H1 (cell line): ENCODE measurements at regions not wholly inside any gene's neighbourhood (a gene's known extent, or its start where the extent isn't known, plus 50 kb on each side); places are given as distances from the start of the nearest gene placed in this dataset.

Source experiments
- CTCF ChIA-PET: fragments of 300-600 bp; sonication (Branson Sonifier 250); formaldehyde crosslinking; loops from one replicate; lab custom pipeline; 2021; ENCODE audit not compliant: partially characterized antibody; lab: Charles Lee
- POLR2A ChIA-PET: fragments of 300-600 bp; sonication (Branson Sonifier 250); formaldehyde crosslinking; loops from one replicate; lab custom pipeline; 2021; ENCODE audit warnings: inconsistent platforms; ENCODE audit not compliant: partially characterized antibody; lab: Charles Lee
- DNase-seq, 2 experiments: peaks; one replicate each; pipeline versions ENCODE4 v3.0.0 to v3.0.0-alpha.2; 2010 to 2022; ENCODE audit warnings: low spot score in 2 of 2, low read depth in 1 of 2, mixed read lengths in 1 of 2
- FAIRE-seq: peaks from 2 replicates; lab custom pipeline; 2011; peaks lifted over from hg19 to GRCh38; lab: Jason Lieb, UNC
- H2AFZ ChIP-seq: 2 replicates; pipeline ENCODE4 v1.8.1; 2012; ENCODE audit warnings: low read length, inconsistent platforms
- H2AK5ac ChIP-seq: 2 replicates; pipeline ENCODE4 v1.6.1; 2013; ENCODE audit warnings: low read depth, low read length
- H2BK120ac ChIP-seq: replicated peaks from 2 replicates; pipeline ENCODE3; 2013; ENCODE audit warnings: low read depth, low read length, inconsistent platforms
- H2BK12ac ChIP-seq: 2 replicates; pipeline ENCODE4 v1.6.1; 2013; ENCODE audit warnings: low read depth, low read length
- H2BK15ac ChIP-seq: 2 replicates; pipeline ENCODE4 v1.6.1; 2013; ENCODE audit warnings: low read length
- H2BK20ac ChIP-seq: 2 replicates; pipeline ENCODE4 v1.6.1; 2013; ENCODE audit warnings: low read length
- H2BK5ac ChIP-seq: 2 replicates; pipeline ENCODE4 v1.6.1; 2013; ENCODE audit warnings: low read depth, low read length
- H3K14ac ChIP-seq: 2 replicates; pipeline ENCODE4 v1.6.1; 2013; ENCODE audit warnings: inconsistent platforms; ENCODE audit not compliant: insufficient read length
- H3K18ac ChIP-seq: 2 replicates; pipeline ENCODE4 v1.6.1; 2013; ENCODE audit warnings: low read length; ENCODE audit errors: extremely low read depth
- H3K23ac ChIP-seq: 2 replicates; pipeline ENCODE4 v1.6.1; 2013; ENCODE audit warnings: inconsistent platforms; ENCODE audit not compliant: insufficient read length
- H3K23me2 ChIP-seq: 2 replicates; pipeline ENCODE4 v1.6.1; 2013; ENCODE audit warnings: low read depth, low read length
- H3K27ac ChIP-seq: 2 replicates; pipeline ENCODE4 v1.6.1; 2011; ENCODE audit warnings: low read depth, low read length, inconsistent platforms
- H3K27me3 ChIP-seq, 4 experiments: replicated peaks in 1 of 4; 1 replicate in 1 of 4; 2 replicates in 3 of 4; pipeline versions ENCODE4 v1.6.1 to v1.8.1; 2011 to 2013; ENCODE audit warnings: low read length in 3 of 4, mild to moderate bottlenecking in 3 of 4, inconsistent platforms in 2 of 4, mixed read lengths in 2 of 4, moderate library complexity in 1 of 4; ENCODE audit not compliant: control insufficient read depth in 3 of 4, insufficient read depth in 3 of 4; ENCODE audit errors: extremely low read depth in 1 of 4
- H3K36me3 ChIP-seq, 4 experiments: 2 replicates each; pipeline versions ENCODE4 v1.6.1 to v1.8.1; 2011 to 2013; ENCODE audit warnings: mild to moderate bottlenecking in 4 of 4, low read length in 3 of 4, moderate library complexity in 2 of 4, control low read depth in 1 of 4, inconsistent platforms in 1 of 4; ENCODE audit not compliant: insufficient read depth in 4 of 4, control insufficient read depth in 2 of 4
- H3K4ac ChIP-seq: replicated peaks from 2 replicates; pipeline ENCODE3; 2013; ENCODE audit warnings: low read length, low read depth, mixed read lengths, inconsistent platforms; ENCODE audit not compliant: insufficient read length
- H3K4me1 ChIP-seq, 4 experiments: replicated peaks in 1 of 4; 1 replicate in 1 of 4; 2 replicates in 3 of 4; pipeline versions ENCODE4 v1.6.1 to v1.8.1; 2011 to 2013; ENCODE audit warnings: low read length in 3 of 4, inconsistent platforms in 2 of 4, mixed read lengths in 1 of 4; ENCODE audit not compliant: insufficient read depth in 4 of 4, control insufficient read depth in 3 of 4
- H3K4me2 ChIP-seq, 2 experiments: 2 replicates each; pipeline versions ENCODE4 v1.6.1 to v1.8.1; 2011 to 2013; ENCODE audit warnings: low read depth in 2 of 2, low read length in 2 of 2, control low read depth in 1 of 2, inconsistent platforms in 1 of 2, mild to moderate bottlenecking in 1 of 2; ENCODE audit not compliant: insufficient read depth in 1 of 2
- H3K4me3 ChIP-seq, 4 experiments: fragments of 200-600, 300-600 bp in 1 of 4; sonication (generic), shearing (Covaris generic), sonication (Bioruptor Twin) in 1 of 4; 2 replicates each; pipeline versions ENCODE4 v1.5.1 to v1.8.1; 2011 to 2016; ENCODE audit warnings: low read length in 4 of 4, low read depth in 3 of 4, control low read depth in 2 of 4, inconsistent platforms in 2 of 4, mild to moderate bottlenecking in 2 of 4, mixed read lengths in 1 of 4, moderate library complexity in 1 of 4; ENCODE audit not compliant: insufficient read depth in 2 of 4; ENCODE audit errors: extremely low read depth in 1 of 4
- H3K56ac ChIP-seq: replicated peaks from 2 replicates; pipeline ENCODE3; 2013; ENCODE audit warnings: low read depth, mild to moderate bottlenecking, mixed read lengths, low read length, inconsistent platforms; ENCODE audit not compliant: insufficient read length
- H3K79me1 ChIP-seq: 2 replicates; pipeline ENCODE4 v1.6.1; 2013; ENCODE audit warnings: low read depth, low read length, control low read depth
- H3K79me2 ChIP-seq, 2 experiments: 2 replicates each; pipeline versions ENCODE4 v1.6.1 to v1.8.1; 2012 to 2013; ENCODE audit warnings: low read length in 2 of 2, mild to moderate bottlenecking in 2 of 2, inconsistent platforms in 1 of 2; ENCODE audit not compliant: insufficient read depth in 2 of 2, control insufficient read depth in 1 of 2
- H3K9ac ChIP-seq, 4 experiments: replicated peaks in 1 of 4; 1 replicate in 1 of 4; 2 replicates in 3 of 4; pipeline versions ENCODE4 v1.6.1 to v1.8.1; 2011 to 2013; ENCODE audit warnings: low read depth in 3 of 4, low read length in 3 of 4, control low read depth in 2 of 4, mild to moderate bottlenecking in 2 of 4, moderate library complexity in 2 of 4, inconsistent platforms in 1 of 4; ENCODE audit errors: extremely low read depth in 1 of 4
- H3K9me3 ChIP-seq, 2 experiments: 2 replicates each; pipeline versions ENCODE4 v1.6.1 to v1.8.1; 2012 to 2013; ENCODE audit warnings: mild to moderate bottlenecking in 2 of 2, moderate library complexity in 2 of 2, control low read depth in 1 of 2, inconsistent platforms in 1 of 2, low read depth in 1 of 2, low read length in 1 of 2, mixed read lengths in 1 of 2; ENCODE audit not compliant: insufficient read depth in 2 of 2
- H4K20me1 ChIP-seq, 2 experiments: replicated peaks in 1 of 2; 2 replicates each; pipeline versions ENCODE3 to v1.8.1; 2011 to 2013; ENCODE audit warnings: inconsistent platforms in 2 of 2, low read length in 2 of 2, mild to moderate bottlenecking in 1 of 2; ENCODE audit not compliant: insufficient read depth in 2 of 2, control insufficient read depth in 1 of 2
- H4K5ac ChIP-seq: 2 replicates; pipeline ENCODE4 v1.6.1; 2013; ENCODE audit warnings: low read length, low read depth, mixed read lengths, inconsistent platforms; ENCODE audit not compliant: insufficient read length
- H4K8ac ChIP-seq: 2 replicates; pipeline ENCODE4 v1.8.0; 2013; ENCODE audit warnings: mild to moderate bottlenecking, moderate library complexity, low read length, inconsistent platforms; ENCODE audit not compliant: insufficient read depth; ENCODE audit errors: extremely low read depth
- H4K91ac ChIP-seq: replicated peaks from 2 replicates; pipeline ENCODE3; 2013; ENCODE audit warnings: low read length, mixed read lengths, inconsistent platforms; ENCODE audit not compliant: insufficient read length
- ATF2 ChIP-seq: IDR thresholded peaks from 2 replicates; pipeline ENCODE4 v1.6.1; 2012; ENCODE audit warnings: low read length, inconsistent platforms
- CHD1 ChIP-seq: IDR thresholded peaks from 2 replicates; pipeline ENCODE4 v1.6.1; 2012; ENCODE audit warnings: low read depth, low read length, improper control_type of control experiment
- CREB1 ChIP-seq: IDR thresholded peaks from 2 replicates; pipeline ENCODE4 v1.6.1; 2012; ENCODE audit warnings: inconsistent platforms
- JUND ChIP-seq: IDR thresholded peaks from 2 replicates; pipeline ENCODE4 v1.6.1; 2011; ENCODE audit warnings: mild to moderate bottlenecking, improper control_type of control experiment, low read length
- YY1 ChIP-seq: IDR thresholded peaks from 2 replicates; pipeline ENCODE4 v1.6.1; 2011; ENCODE audit warnings: low read depth, mild to moderate bottlenecking, low read length
- WGBS, 2 experiments: shearing (Covaris generic) in 1 of 2; methylation state at CpG; one replicate each; pipeline versions ENCODE4 v1.1.6 to v1.1.7; 2013 to 2015; ENCODE audit warnings: low lambda C conversion rate in 2 of 2, mixed read lengths in 2 of 2, inconsistent platforms in 1 of 2, low coverage in 1 of 2, missing lambda C conversion rate in 1 of 2; ENCODE audit not compliant: insufficient replicate concordance in 2 of 2, insufficient coverage in 1 of 2, insufficient read length in 1 of 2; ENCODE audit errors: extremely low coverage in 1 of 2, missing lambda C conversion rate in 1 of 2; 5-methylcytosine and 5-hydroxymethylcytosine counted together

GRCh38 chr2:181396256-181397123, 60.7 kb upstream of the ITGA4 start:
- Histone ChIP-seq H2AK5ac (no peak overlapping the region), H4K20me1 (no peaks in the 10 kb centered on the region), H2BK120ac (no peak overlapping the region), H3K4me2 (no peak overlapping the region), H2BK5ac (no peak overlapping the region), H3K14ac (no peak overlapping the region), H3K4me3 (no peak overlapping the region), H3K9me3 (no peaks in the 10 kb centered on the region), H3K79me2 (no peaks in the 10 kb centered on the region), H3K27ac (no peak overlapping the region), H3K56ac (no peak overlapping the region), H3K23ac (no peak overlapping the region), H3K9ac (no peak overlapping the region), H2BK20ac (no peak overlapping the region), H3K23me2 (no peaks in the 10 kb centered on the region), H3K4ac (no peak overlapping the region), H3K18ac (no peak overlapping the region), H4K8ac (no peak overlapping the region), H4K91ac (no peak overlapping the region), H3K79me1 (no peaks in the 10 kb centered on the region), H3K36me3 (no peaks in the 10 kb centered on the region), H2BK15ac (no peak overlapping the region), H3K27me3 (no peaks in the 10 kb centered on the region), H4K5ac (no peak overlapping the region), H2AFZ (no peak overlapping the region), H3K4me1 (peaks cover 0 to 4% (median 0%) of the 10 kb centered on the region in 4 experiments; a peak in 2 of 7 replicates), H2BK12ac (no peak overlapping the region)
- no peak for DNase-seq
- no peak for FAIRE-seq
- POLR2A ChIA-PET: no interaction called here
- CTCF ChIA-PET: no interaction called here
- WGBS, 2 experiments: 93% methylated on average over 6 of the region's 6 CpGs; no CpG with 5 or more reads in 1 of the 2 experiments
- TF ChIP-seq YY1 (no peak), JUND (no peak), CREB1 (no peak), ATF2 (no peak), CHD1 (no peak)
